Stimulated activated CD4-positive, alpha-beta T cell treated with anti-CD3 and anti-CD28 coated beads, Interleukin-4, amount 100 ng/mL, for 48 hours (primary cell): ENCODE measurements at regions not wholly inside any gene's neighbourhood (a gene's known extent, or its start where the extent isn't known, plus 50 kb on each side); places are given as distances from the start of the nearest gene placed in this dataset.
"Not testable (repeated sequence)": the region's sequence is repeated elsewhere in the genome, so short reads cannot be mapped to it uniquely, and the experiment has no call there.

ENCODE experiments used
- DNase-seq, 2 donors: peaks; one replicate each; pipeline ENCODE4 v3.0.0-alpha.2; 2020; ENCODE audit warnings: low read depth in 2 of 2

- DNase-seq: no peak
Observed at GRCh38 chr3:103167850-103168249, 733.0 kb downstream of the ZPLD1 start.

GRCh38 chr3:103169289-103169688, 734.5 kb downstream of the ZPLD1 start:
- no peak for DNase-seq

GRCh38 chr3:103170651-103171050, 735.8 kb downstream of the ZPLD1 start:
- DNase-seq: no peak

GRCh38 chr3:103173940-103174339, 739.1 kb downstream of the ZPLD1 start:
- DNase-seq: no peak

GRCh38 chr3:103181160-103181559, 746.3 kb downstream of the ZPLD1 start:
- no peak for DNase-seq

GRCh38 chr3:103184772-103185171, 750.0 kb downstream of the ZPLD1 start:
- DNase-seq: no peak

- no peak for DNase-seq
Observed at GRCh38 chr3:103189941-103190340, 755.1 kb downstream of the ZPLD1 start.

- DNase-seq: no peak
Observed at GRCh38 chr3:103195216-103195615, 760.4 kb downstream of the ZPLD1 start.

- DNase-seq: no peak
Observed at GRCh38 chr3:103203441-103203840, 768.6 kb downstream of the ZPLD1 start.

GRCh38 chr3:103210583-103210982, 775.8 kb downstream of the ZPLD1 start:
- DNase-seq: no peak

- DNase-seq: no peak
Observed at GRCh38 chr3:103218146-103218545, 783.3 kb downstream of the ZPLD1 start.

GRCh38 chr3:103218793-103219192, 784.0 kb downstream of the ZPLD1 start:
- DNase-seq: no peak

- no peak for DNase-seq
Observed at GRCh38 chr3:103227651-103228050, 792.8 kb downstream of the ZPLD1 start.

GRCh38 chr3:103247459-103247858, 812.6 kb downstream of the ZPLD1 start:
- DNase-seq: no peak

- DNase-seq: not testable (repeated sequence)
Observed at GRCh38 chr3:103254827-103255226, 820.0 kb downstream of the ZPLD1 start.

GRCh38 chr3:103269287-103269686, 834.5 kb downstream of the ZPLD1 start:
- no peak for DNase-seq

- no peak for DNase-seq
Observed at GRCh38 chr3:103271575-103271974, 836.8 kb downstream of the ZPLD1 start.

- DNase-seq: no peak
Observed at GRCh38 chr3:103295974-103296570, 861.3 kb downstream of the ZPLD1 start.

- not testable (repeated sequence) for DNase-seq
Observed at GRCh38 chr3:103297502-103297901, 862.7 kb downstream of the ZPLD1 start.

- no peak for DNase-seq
Observed at GRCh38 chr3:103306104-103306503, 871.3 kb downstream of the ZPLD1 start.

GRCh38 chr3:103308921-103309320, 874.1 kb downstream of the ZPLD1 start:
- DNase-seq: no peak

- no peak for DNase-seq
Observed at GRCh38 chr3:103319912-103320311, 885.1 kb downstream of the ZPLD1 start.

GRCh38 chr3:103337179-103337845, 902.5 kb downstream of the ZPLD1 start:
- DNase-seq: no peak
